Suprapubic skin (tissue), 4 donors: ENCODE measurements at regions not wholly inside any gene's neighbourhood (a gene's known extent, or its start where the extent isn't known, plus 50 kb on each side); places are given as distances from the start of the nearest gene placed in this dataset.

Experiments
- POLR2A ChIP-seq, 2 donors: fragments of 450-650 bp; IDR thresholded peaks; one replicate each; pipeline ENCODE4 v1.6.1; 2017; ENCODE audit warnings: antibody characterized with exemption in 2 of 2, mild to moderate bottlenecking in 2 of 2, moderate library complexity in 2 of 2
- POLR2AphosphoS5 ChIP-seq, 3 donors: sonication (generic); formaldehyde crosslinking; IDR thresholded peaks; one replicate each; pipeline ENCODE4 v1.6.1; 2017; ENCODE audit warnings: antibody characterized with exemption in 3 of 3
- TF ChIP-seq, protein P1 (sequence below), 2 donors: fragments of 200-600 bp in 1 of 2; fragments of 450-650 bp in 1 of 2; sonication (generic) in 1 of 2; IDR thresholded peaks; one replicate each; pipeline ENCODE4 v1.5.1; 2016 to 2019; ENCODE audit warnings: antibody characterized with exemption in 2 of 2, mild to moderate bottlenecking in 1 of 2, moderate library complexity in 1 of 2

DNA sequence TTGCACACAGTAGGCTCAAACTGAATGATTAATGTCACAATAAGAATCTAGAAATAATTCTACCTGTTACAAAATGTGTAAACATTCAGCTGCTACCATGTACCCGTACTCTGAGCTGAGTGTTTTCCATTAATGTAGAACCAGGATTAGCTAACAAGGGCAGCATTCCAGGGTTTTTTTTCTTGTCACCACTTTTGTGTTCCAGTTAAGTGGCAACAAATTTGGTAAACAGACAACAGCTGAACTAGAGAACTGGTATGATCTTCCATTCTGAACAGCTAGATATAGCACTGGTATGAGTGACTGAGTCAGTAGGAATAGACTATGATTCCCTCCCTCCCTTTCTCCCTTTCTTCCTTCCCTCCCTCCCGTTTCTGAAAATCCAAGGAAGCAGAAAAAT is 229.4 kb downstream of the CD47 start:
- TF ChIP-seq, protein P1, sequence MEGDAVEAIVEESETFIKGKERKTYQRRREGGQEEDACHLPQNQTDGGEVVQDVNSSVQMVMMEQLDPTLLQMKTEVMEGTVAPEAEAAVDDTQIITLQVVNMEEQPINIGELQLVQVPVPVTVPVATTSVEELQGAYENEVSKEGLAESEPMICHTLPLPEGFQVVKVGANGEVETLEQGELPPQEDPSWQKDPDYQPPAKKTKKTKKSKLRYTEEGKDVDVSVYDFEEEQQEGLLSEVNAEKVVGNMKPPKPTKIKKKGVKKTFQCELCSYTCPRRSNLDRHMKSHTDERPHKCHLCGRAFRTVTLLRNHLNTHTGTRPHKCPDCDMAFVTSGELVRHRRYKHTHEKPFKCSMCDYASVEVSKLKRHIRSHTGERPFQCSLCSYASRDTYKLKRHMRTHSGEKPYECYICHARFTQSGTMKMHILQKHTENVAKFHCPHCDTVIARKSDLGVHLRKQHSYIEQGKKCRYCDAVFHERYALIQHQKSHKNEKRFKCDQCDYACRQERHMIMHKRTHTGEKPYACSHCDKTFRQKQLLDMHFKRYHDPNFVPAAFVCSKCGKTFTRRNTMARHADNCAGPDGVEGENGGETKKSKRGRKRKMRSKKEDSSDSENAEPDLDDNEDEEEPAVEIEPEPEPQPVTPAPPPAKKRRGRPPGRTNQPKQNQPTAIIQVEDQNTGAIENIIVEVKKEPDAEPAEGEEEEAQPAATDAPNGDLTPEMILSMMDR (IDR thresholded peaks at IDR 0.05) = no peak
- TF ChIP-seq POLR2AphosphoS5 (IDR thresholded peaks at IDR 0.05) = no peak
- no peak for TF ChIP-seq POLR2A (IDR thresholded peaks at IDR 0.05)
